ENCODE measurements at regions not wholly inside any gene's neighbourhood (a gene's known extent, or its start where the extent isn't known, plus 50 kb on each side); places are given as distances from the start of the nearest gene placed in this dataset.

GRCh38 chr4:177699365-177700213 lies 257.4 kb upstream of the AGA start:
- no peak for DNase-seq

- no peak for DNase-seq
These were observed 264.7 kb upstream of the AGA start for GRCh38 chr4:177706916-177707315.

GRCh38 chr4:177713454-177713853 lies 271.2 kb upstream of the AGA start:
- DNase-seq = no peak

- DNase-seq = no peak
These were observed 275.2 kb upstream of the AGA start for GRCh38 chr4:177717407-177717806.

GRCh38 chr4:177718514-177718913 lies 276.3 kb upstream of the AGA start:
- DNase-seq = no peak

- no peak for DNase-seq
These were observed 283.9 kb upstream of the AGA start for GRCh38 chr4:177726111-177726510.

- DNase-seq = no peak
These were observed 286.3 kb upstream of the AGA start for GRCh38 chr4:177728361-177729152.

GRCh38 chr4:177729681-177730080 lies 287.4 kb upstream of the AGA start:
- DNase-seq = no peak

GRCh38 chr4:177737387-177737940 lies 295.2 kb upstream of the AGA start:
- no peak for DNase-seq

GRCh38 chr4:177740563-177740962 lies 298.3 kb upstream of the AGA start:
- DNase-seq = no peak

GRCh38 chr4:177759729-177760128 lies 317.5 kb upstream of the AGA start:
- DNase-seq = no peak

GRCh38 chr4:177761692-177762091 lies 319.5 kb upstream of the AGA start:
- no peak for DNase-seq

- no peak for DNase-seq
These were observed 326.9 kb upstream of the AGA start for GRCh38 chr4:177769155-177769554.

GRCh38 chr4:177770776-177771175 lies 328.5 kb upstream of the AGA start:
- no peak for DNase-seq

- no peak for DNase-seq
These were observed 329.4 kb upstream of the AGA start for GRCh38 chr4:177771645-177772044.

- no peak for DNase-seq
These were observed 336.4 kb upstream of the AGA start for GRCh38 chr4:177778623-177779022.

GRCh38 chr4:177785000-177785399 lies 342.8 kb upstream of the AGA start:
- no peak for DNase-seq

GRCh38 chr4:177789610-177790009 lies 347.4 kb upstream of the AGA start:
- DNase-seq = no peak

- DNase-seq = no peak
These were observed 349.0 kb upstream of the AGA start for GRCh38 chr4:177791188-177791587.

- DNase-seq = no peak
These were observed 354.6 kb upstream of the AGA start for GRCh38 chr4:177796841-177797240.

GRCh38 chr4:177798161-177798560 lies 355.9 kb upstream of the AGA start:
- DNase-seq = no peak

GRCh38 chr4:177802162-177802561 lies 359.9 kb upstream of the AGA start:
- DNase-seq = no peak

- DNase-seq = no peak
These were observed 360.4 kb upstream of the AGA start for GRCh38 chr4:177802661-177803060.

GRCh38 chr4:177803151-177803550 lies 360.9 kb upstream of the AGA start:
- DNase-seq = no peak

All from stimulated activated CD4-positive, alpha-beta T cell treated with anti-CD3 and anti-CD28 coated beads, Interleukin-12 subunit alpha, Interleukin-12 subunit beta, amount 100 ng/mL, for 4 hours (primary cell).